GM23248 (cell line): ENCODE measurements at regions not wholly inside any gene's neighbourhood (a gene's known extent, or its start where the extent isn't known, plus 50 kb on each side); places are given as distances from the start of the nearest gene placed in this dataset.

ENCODE experiments used
- EZH2 ChIP-seq: fragments of 200-600 bp; sonication (generic); IDR thresholded peaks from 2 replicates; pipeline ENCODE4 v1.6.1; 2018; ENCODE audit warnings: antibody characterized with exemption, mild to moderate bottlenecking; ENCODE audit not compliant: insufficient read depth, poor library complexity, severe bottlenecking
- EZH2phosphoT487 ChIP-seq: fragments of 200-600 bp; sonication (generic); IDR thresholded peaks from 2 replicates; pipeline ENCODE4 v1.6.1; 2018; ENCODE audit warnings: antibody characterized with exemption, moderate library complexity, mild to moderate bottlenecking, low read depth; ENCODE audit not compliant: insufficient read depth

- no peak for TF ChIP-seq EZH2phosphoT487
- TF ChIP-seq EZH2: no peak
Observed at GRCh38 chr1:175822580-175822979, 79.2 kb upstream of the TNR start.
